GM21528 (cell line): ENCODE measurements at regions not wholly inside any gene's neighbourhood (a gene's known extent, or its start where the extent isn't known, plus 50 kb on each side); places are given as distances from the start of the nearest gene placed in this dataset.
A peak's percentile ranks its signal among the peaks of the same experiment; 100 is the strongest.

Source experiments
- ATAC-seq: cut with Tn5 transposase; IDR thresholded peaks from one replicate; pipeline ENCODE4 v1.9.1; 2021; ENCODE audit warnings: mild to moderate bottlenecking, moderate library complexity; ENCODE audit not compliant: unreplicated experiment, low FRiP score

GRCh38 chr12:24724814-24725213, 224.1 kb downstream of the BCAT1 start:
- no peak for ATAC-seq

- no peak for ATAC-seq
Observed at GRCh38 chr12:24723759-24724158, 225.1 kb downstream of the BCAT1 start.

- ATAC-seq, result no peak
Observed at GRCh38 chr12:24721191-24721590, 227.7 kb downstream of the BCAT1 start.

GRCh38 chr12:24719293-24719721, 229.6 kb downstream of the BCAT1 start:
- peak; percentile 80 for ATAC-seq

- ATAC-seq, result no peak
Observed at GRCh38 chr12:24718617-24719016, 230.3 kb downstream of the BCAT1 start.

- no peak for ATAC-seq
Observed at GRCh38 chr12:24714237-24714636, 234.7 kb downstream of the BCAT1 start.

GRCh38 chr12:24711056-24712008, 237.6 kb downstream of the BCAT1 start:
- no peak for ATAC-seq

GRCh38 chr12:24709216-24709615, 239.7 kb downstream of the BCAT1 start:
- no peak for ATAC-seq

GRCh38 chr12:24708718-24709117, 240.2 kb downstream of the BCAT1 start:
- no peak for ATAC-seq

GRCh38 chr12:24708043-24708442, 240.9 kb downstream of the BCAT1 start:
- no peak for ATAC-seq

GRCh38 chr12:24707334-24707733, 241.6 kb downstream of the BCAT1 start:
- no peak for ATAC-seq

GRCh38 chr12:24705741-24706358, 243.1 kb downstream of the BCAT1 start:
- ATAC-seq, result peak; percentile 100

GRCh38 chr12:24705216-24705615, 243.7 kb downstream of the BCAT1 start:
- ATAC-seq, result peak; percentile 14

- no peak for ATAC-seq
Observed at GRCh38 chr12:24701343-24701742, 247.6 kb downstream of the BCAT1 start.

- no peak for ATAC-seq
Observed at GRCh38 chr12:24698972-24699371, 249.9 kb downstream of the BCAT1 start.

- ATAC-seq, result no peak
Observed at GRCh38 chr12:24697769-24698168, 251.1 kb downstream of the BCAT1 start.

- ATAC-seq, result no peak
Observed at GRCh38 chr12:24697295-24697694, 251.6 kb downstream of the BCAT1 start.

- ATAC-seq, result no peak
Observed at GRCh38 chr12:24696800-24697199, 252.1 kb downstream of the BCAT1 start.

- no peak for ATAC-seq
Observed at GRCh38 chr12:24695657-24696329, 253.1 kb downstream of the BCAT1 start.

GRCh38 chr12:24695103-24695502, 253.8 kb downstream of the BCAT1 start:
- no peak for ATAC-seq

- ATAC-seq, result no peak
Observed at GRCh38 chr12:24688601-24689000, 260.3 kb downstream of the BCAT1 start.
